ENCODE measurements at regions not wholly inside any gene's neighbourhood (a gene's known extent, or its start where the extent isn't known, plus 50 kb on each side); places are given as distances from the start of the nearest gene placed in this dataset.
A peak's percentile ranks its signal among the peaks of the same experiment; 100 is the strongest.

DNA sequence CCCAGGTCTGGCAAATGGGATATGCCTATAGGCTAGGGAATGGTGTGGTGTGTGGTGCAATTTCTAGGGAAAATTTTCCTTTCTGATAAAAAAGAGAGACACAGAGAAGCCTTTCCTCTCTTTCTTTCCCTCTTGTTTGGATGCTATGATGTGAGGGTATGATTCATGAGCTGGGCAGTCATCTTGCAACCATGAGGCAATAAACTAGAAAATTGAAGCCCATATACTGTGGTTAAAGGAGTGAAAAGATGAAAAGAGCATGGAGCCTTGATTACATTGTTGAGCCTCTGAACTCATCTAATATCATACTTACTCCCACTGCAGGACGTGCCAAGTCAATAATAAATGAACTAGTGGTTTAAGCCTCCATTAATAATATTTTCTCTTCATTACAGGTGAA, 215.6 kb downstream of the HAUS1 start:
- DNase-seq (ENCODE audit: low spot score): no peak
- Mint-ChIP-seq H3K4me1 (ENCODE audit: low read depth) (peaks cover 27% of the 10 kb centered on the region), H3K27me3 (ENCODE audit: low read depth) (peaks cover 2% of the 10 kb centered on the region), H3K27ac (ENCODE audit: unreplicated experiment) (no peak overlapping the region), H3K36me3 (ENCODE audit: low read depth) (no peaks in the 10 kb centered on the region), H3K9me3 (ENCODE audit: low read depth) (no peaks in the 10 kb centered on the region), H3K4me3 (ENCODE audit: unreplicated experiment) (no peak overlapping the region)
- TF ChIP-seq, protein P1, sequence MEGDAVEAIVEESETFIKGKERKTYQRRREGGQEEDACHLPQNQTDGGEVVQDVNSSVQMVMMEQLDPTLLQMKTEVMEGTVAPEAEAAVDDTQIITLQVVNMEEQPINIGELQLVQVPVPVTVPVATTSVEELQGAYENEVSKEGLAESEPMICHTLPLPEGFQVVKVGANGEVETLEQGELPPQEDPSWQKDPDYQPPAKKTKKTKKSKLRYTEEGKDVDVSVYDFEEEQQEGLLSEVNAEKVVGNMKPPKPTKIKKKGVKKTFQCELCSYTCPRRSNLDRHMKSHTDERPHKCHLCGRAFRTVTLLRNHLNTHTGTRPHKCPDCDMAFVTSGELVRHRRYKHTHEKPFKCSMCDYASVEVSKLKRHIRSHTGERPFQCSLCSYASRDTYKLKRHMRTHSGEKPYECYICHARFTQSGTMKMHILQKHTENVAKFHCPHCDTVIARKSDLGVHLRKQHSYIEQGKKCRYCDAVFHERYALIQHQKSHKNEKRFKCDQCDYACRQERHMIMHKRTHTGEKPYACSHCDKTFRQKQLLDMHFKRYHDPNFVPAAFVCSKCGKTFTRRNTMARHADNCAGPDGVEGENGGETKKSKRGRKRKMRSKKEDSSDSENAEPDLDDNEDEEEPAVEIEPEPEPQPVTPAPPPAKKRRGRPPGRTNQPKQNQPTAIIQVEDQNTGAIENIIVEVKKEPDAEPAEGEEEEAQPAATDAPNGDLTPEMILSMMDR (IDR thresholded peaks at IDR 0.05): no peak

DNA sequence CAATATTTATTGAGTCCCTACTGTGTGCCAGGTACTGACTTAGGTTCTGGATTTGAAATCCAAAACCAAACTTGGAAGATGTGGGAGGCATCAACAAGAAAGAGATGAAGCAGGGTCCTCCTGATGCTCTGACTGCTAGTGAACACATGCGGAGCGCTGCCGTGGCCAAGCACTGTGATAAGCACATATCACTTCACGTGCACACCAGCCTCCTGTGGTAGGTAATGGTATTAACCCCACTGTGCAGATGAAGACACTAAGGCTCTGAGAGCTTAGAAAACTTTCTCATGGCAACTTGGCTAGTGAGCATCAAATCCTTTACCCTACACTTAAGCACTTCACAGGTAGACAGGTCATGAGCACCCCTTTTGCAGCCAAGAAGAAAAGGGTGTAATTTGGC, 216.1 kb downstream of the HAUS1 start:
- H3K4me3 Mint-ChIP-seq (ENCODE audit: unreplicated experiment): no peak overlapping the region
- H3K27ac Mint-ChIP-seq (ENCODE audit: unreplicated experiment): no peak overlapping the region
- no peaks in the 10 kb centered on the region for H3K9me3 Mint-ChIP-seq (ENCODE audit: low read depth)
- no peaks in the 10 kb centered on the region for H3K36me3 Mint-ChIP-seq (ENCODE audit: low read depth)
- TF ChIP-seq, protein P1 (IDR thresholded peaks at IDR 0.05): no peak
- H3K27me3 Mint-ChIP-seq (ENCODE audit: low read depth): peaks cover 2% of the 10 kb centered on the region
- H3K4me1 Mint-ChIP-seq (ENCODE audit: low read depth): peaks cover 27% of the 10 kb centered on the region
- DNase-seq (ENCODE audit: low spot score): no peak

DNA sequence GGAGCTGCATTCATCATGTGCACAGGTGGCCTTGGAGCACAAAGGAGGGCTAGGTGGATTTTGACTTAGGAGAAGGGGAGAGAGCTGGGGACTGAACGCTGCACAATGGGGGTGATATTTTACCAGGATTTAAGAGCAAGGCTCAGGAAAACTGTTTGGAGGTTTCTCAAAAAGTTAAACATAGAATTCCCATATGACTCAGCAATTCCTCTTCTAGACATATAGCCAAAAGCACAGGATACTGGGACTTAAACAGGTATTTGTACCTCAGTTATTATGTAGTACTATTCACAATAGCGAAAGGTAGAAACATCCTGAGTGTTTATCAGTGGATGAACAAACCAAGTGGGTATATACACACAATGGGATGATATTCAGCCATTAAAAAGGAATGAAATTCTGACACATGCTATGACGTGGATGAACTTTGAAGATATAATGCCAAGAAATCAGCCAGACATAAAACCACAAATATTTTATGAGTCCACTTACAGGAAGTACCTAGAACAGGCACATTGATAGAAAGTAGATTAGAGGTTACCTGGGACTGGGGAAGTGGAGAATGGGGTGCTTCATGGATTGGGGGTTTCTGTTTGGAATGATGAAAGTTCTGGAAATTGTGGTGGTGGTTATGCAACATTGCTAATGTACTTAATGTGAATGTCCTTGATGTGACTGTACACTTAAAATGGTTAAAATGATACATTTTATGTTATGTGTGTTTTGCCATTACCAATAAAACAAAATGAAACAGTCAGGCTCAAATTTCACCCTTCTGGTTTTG, 216.9 kb downstream of the HAUS1 start:
- DNase-seq (ENCODE audit: low spot score): no peak
- Mint-ChIP-seq H3K27me3 (ENCODE audit: low read depth) (peaks cover 2% of the 10 kb centered on the region), H3K27ac (ENCODE audit: unreplicated experiment) (peak overlapping the region; percentile 80), H3K4me1 (ENCODE audit: low read depth) (peaks cover 27% of the 10 kb centered on the region), H3K4me3 (ENCODE audit: unreplicated experiment) (no peak overlapping the region), H3K36me3 (ENCODE audit: low read depth) (no peaks in the 10 kb centered on the region), H3K9me3 (ENCODE audit: low read depth) (no peaks in the 10 kb centered on the region)
- TF ChIP-seq, protein P1 (IDR thresholded peaks at IDR 0.05): no peak

DNA sequence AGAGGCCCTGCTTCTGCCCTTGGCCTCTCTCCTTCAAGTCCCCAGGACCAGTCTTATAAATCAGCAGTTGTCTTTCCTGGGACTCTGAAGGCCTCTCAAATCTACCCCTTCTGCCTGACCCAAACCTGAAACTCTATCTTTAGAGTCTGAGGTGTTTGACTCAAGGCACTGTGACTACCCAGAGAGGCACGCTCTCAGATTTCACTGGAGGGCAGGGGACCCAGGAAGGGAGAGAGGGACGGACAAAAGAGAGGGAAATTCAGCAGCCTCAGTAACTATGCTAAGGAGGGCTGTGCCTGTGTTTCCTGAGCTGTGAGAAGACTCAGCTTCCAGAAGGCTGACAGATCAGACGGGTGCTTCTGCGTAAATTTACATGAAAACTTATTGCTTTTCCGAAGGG, 217.8 kb downstream of the HAUS1 start:
- H3K4me1 Mint-ChIP-seq (ENCODE audit: low read depth): peaks cover 27% of the 10 kb centered on the region
- TF ChIP-seq, protein P1 (IDR thresholded peaks at IDR 0.05): no peak
- no peaks in the 10 kb centered on the region for H3K9me3 Mint-ChIP-seq (ENCODE audit: low read depth)
- H3K36me3 Mint-ChIP-seq (ENCODE audit: low read depth): no peaks in the 10 kb centered on the region
- no peak overlapping the region for H3K4me3 Mint-ChIP-seq (ENCODE audit: unreplicated experiment)
- peaks cover 2% of the 10 kb centered on the region for H3K27me3 Mint-ChIP-seq (ENCODE audit: low read depth)
- no peak for DNase-seq (ENCODE audit: low spot score)
- H3K27ac Mint-ChIP-seq (ENCODE audit: unreplicated experiment): peak overlapping the region; percentile 13

DNA sequence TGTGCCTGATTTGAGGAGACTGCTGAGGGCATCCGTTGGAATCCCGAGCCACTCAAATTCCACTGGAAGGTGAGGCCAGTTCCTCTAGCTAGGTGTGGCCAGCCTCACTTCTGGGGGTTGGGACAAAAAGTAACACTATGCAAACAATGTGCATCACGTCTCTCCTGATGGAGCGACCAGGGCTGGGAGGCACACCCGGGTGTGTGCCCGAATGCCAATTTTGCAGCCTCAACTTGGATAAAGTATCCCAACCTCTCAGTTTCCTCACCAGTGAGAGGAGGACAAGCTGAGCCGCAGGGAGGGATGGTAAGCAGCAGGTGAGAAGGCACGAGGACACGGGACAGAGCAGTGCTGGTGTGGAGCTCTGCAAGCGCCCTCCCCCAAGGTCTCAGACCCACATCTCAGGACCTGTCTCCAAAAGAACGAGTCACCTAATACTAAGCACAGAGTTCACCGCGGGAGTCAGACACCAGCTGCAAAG, 218.3 kb downstream of the HAUS1 start:
- H3K4me1 Mint-ChIP-seq (ENCODE audit: low read depth): peaks cover 27% of the 10 kb centered on the region
- H3K36me3 Mint-ChIP-seq (ENCODE audit: low read depth): no peaks in the 10 kb centered on the region
- no peak for DNase-seq (ENCODE audit: low spot score)
- H3K4me3 Mint-ChIP-seq (ENCODE audit: unreplicated experiment): no peak overlapping the region
- no peak overlapping the region for H3K27ac Mint-ChIP-seq (ENCODE audit: unreplicated experiment)
- peaks cover 2% of the 10 kb centered on the region for H3K27me3 Mint-ChIP-seq (ENCODE audit: low read depth)
- TF ChIP-seq, protein P1 (IDR thresholded peaks at IDR 0.05): no peak
- no peaks in the 10 kb centered on the region for H3K9me3 Mint-ChIP-seq (ENCODE audit: low read depth)

Data from chondrocyte (in vitro differentiated cells).